IMR-90 (cell line): ENCODE measurements at regions not wholly inside any gene's neighbourhood (a gene's known extent, or its start where the extent isn't known, plus 50 kb on each side); places are given as distances from the start of the nearest gene placed in this dataset.
A peak's percentile ranks its signal among the peaks of the same experiment; 100 is the strongest.

Source experiments
- ATAC-seq: fragments of 200-7000 bp; cut with Tn5 transposase; 2 replicates; pipeline ENCODE4 v1.9.1; 2020; ENCODE audit warnings: low read depth, mild to moderate bottlenecking, moderate library complexity
- BruUV-seq: library from RNA; stranded (reverse); fragments of 400-500 nt; replicated peaks from 2 replicates; lab custom pipeline; 2021; lab: Mats Ljungman, UMichigan
- CTCF ChIA-PET: fragments of 300-600 bp; formaldehyde crosslinking; extraction: SDS; loops from one replicate; lab custom pipeline; 2021; ENCODE audit warnings: antibody characterized with exemption; lab: Yijun Ruan, JAX
- POLR2A ChIA-PET: fragments of 300-600 bp; sonication (Branson Sonifier 250); formaldehyde crosslinking; loops from one replicate; lab custom pipeline; 2022; ENCODE audit warnings: antibody characterized with exemption; ENCODE audit not compliant: unreplicated experiment; lab: Charles Lee
- DNase-seq: peaks from one replicate; pipeline ENCODE4 v3.0.0; 2013
- H2AFZ ChIP-seq: replicated peaks from 2 replicates; pipeline ENCODE3; 2013; ENCODE audit warnings: low read length, mild to moderate bottlenecking; ENCODE audit not compliant: poor library complexity
- H2AK5ac ChIP-seq: 2 replicates; pipeline ENCODE4 v1.6.1; 2013; ENCODE audit warnings: low read depth, low read length, inconsistent platforms
- H2AK9ac ChIP-seq: replicated peaks from 2 replicates; pipeline ENCODE3; 2013; ENCODE audit warnings: mild to moderate bottlenecking, low read depth, low read length, moderate library complexity; ENCODE audit not compliant: poor library complexity
- H2BK120ac ChIP-seq: 2 replicates; pipeline ENCODE4 v1.6.1; 2013; ENCODE audit warnings: low read depth, low read length, inconsistent platforms
- H2BK15ac ChIP-seq: 3 replicates; pipeline ENCODE4 v1.6.1; 2013; ENCODE audit warnings: low read depth, low read length, inconsistent platforms
- H2BK20ac ChIP-seq: 2 replicates; pipeline ENCODE4 v1.6.1; 2013; ENCODE audit warnings: low read depth, mild to moderate bottlenecking, inconsistent platforms, low read length, moderate library complexity
- H2BK5ac ChIP-seq: 2 replicates; pipeline ENCODE4 v1.6.1; 2013; ENCODE audit warnings: mild to moderate bottlenecking, low read depth, low read length, inconsistent platforms; ENCODE audit not compliant: poor library complexity, severe bottlenecking
- H3K14ac ChIP-seq: replicated peaks from 2 replicates; pipeline ENCODE4 v1.6.1; 2013; ENCODE audit warnings: low read depth, low read length, inconsistent platforms
- H3K18ac ChIP-seq: 2 replicates; pipeline ENCODE4 v1.6.1; 2013; ENCODE audit warnings: low read depth, low read length, control low read depth
- H3K23ac ChIP-seq: 2 replicates; pipeline ENCODE4 v1.6.1; 2013; ENCODE audit warnings: low read depth, low read length, inconsistent platforms
- H3K27ac ChIP-seq: 2 replicates; pipeline ENCODE4 v1.5.1; 2013; ENCODE audit warnings: mild to moderate bottlenecking, control low read depth, low read length; ENCODE audit not compliant: insufficient read depth
- H3K27me3 ChIP-seq: 2 replicates; pipeline ENCODE4 v1.6.1; 2013; ENCODE audit warnings: low read length; ENCODE audit not compliant: control insufficient read depth, insufficient read depth
- H3K36me3 ChIP-seq: 2 replicates; pipeline ENCODE4 v1.6.1; 2013; ENCODE audit warnings: low read length, mixed read lengths; ENCODE audit not compliant: control insufficient read depth, insufficient read depth
- H3K4ac ChIP-seq: 2 replicates; pipeline ENCODE4 v1.6.1; 2013; ENCODE audit warnings: low read depth, low read length, inconsistent platforms
- H3K4me1 ChIP-seq: 2 replicates; pipeline ENCODE4 v1.6.1; 2013; ENCODE audit warnings: low read length, mixed read lengths; ENCODE audit not compliant: control insufficient read depth, insufficient read depth
- H3K4me2 ChIP-seq: 2 replicates; pipeline ENCODE4 v1.6.1; 2013; ENCODE audit warnings: low read depth, mild to moderate bottlenecking, control low read depth, low read length, moderate library complexity
- H3K4me3 ChIP-seq: 2 replicates; pipeline ENCODE4 v1.5.1; 2013; ENCODE audit warnings: low read depth, mild to moderate bottlenecking, control low read depth, low read length, moderate library complexity; ENCODE audit not compliant: insufficient read depth
- H3K56ac ChIP-seq: 2 replicates; pipeline ENCODE4 v1.6.1; 2013; ENCODE audit warnings: low read length, inconsistent platforms; ENCODE audit not compliant: insufficient read depth; ENCODE audit errors: extremely low read depth
- H3K79me1 ChIP-seq, 2 experiments: 2 replicates each; pipeline ENCODE4 v1.6.1; 2013; ENCODE audit warnings: low read length in 2 of 2, inconsistent platforms in 1 of 2, low read depth in 1 of 2
- H3K9ac ChIP-seq: 2 replicates; pipeline ENCODE4 v1.6.1; 2013; ENCODE audit warnings: low read depth, low read length, control low read depth
- H3K9me1 ChIP-seq: 2 replicates; pipeline ENCODE4 v1.6.1; 2013; ENCODE audit warnings: low read length, inconsistent platforms; ENCODE audit not compliant: insufficient read depth
- H3K9me3 ChIP-seq: 2 replicates; pipeline ENCODE4 v1.6.1; 2013; ENCODE audit warnings: low read length; ENCODE audit not compliant: control insufficient read depth, insufficient read depth
- H4K20me1 ChIP-seq: 2 replicates; pipeline ENCODE4 v1.6.1; 2013; ENCODE audit warnings: low read length, inconsistent platforms; ENCODE audit not compliant: insufficient read depth
- H4K5ac ChIP-seq: 2 replicates; pipeline ENCODE4 v1.6.1; 2013; ENCODE audit warnings: mild to moderate bottlenecking, low read depth, low read length, control low read depth
- H4K8ac ChIP-seq, 2 experiments: 2 replicates each; pipeline ENCODE4 v1.6.1; 2013; ENCODE audit warnings: low read depth in 2 of 2, low read length in 2 of 2, control low read depth in 1 of 2, inconsistent platforms in 1 of 2
- H4K91ac ChIP-seq: 2 replicates; pipeline ENCODE4 v1.6.1; 2013; ENCODE audit warnings: low read depth, low read length, inconsistent platforms; ENCODE audit not compliant: insufficient read depth
- ELK1 ChIP-seq: fragments of 150-350 bp; IDR thresholded peaks from 2 replicates; pipeline ENCODE4 v1.6.1; 2016; ENCODE audit warnings: low read depth, mild to moderate bottlenecking, low read length, moderate library complexity, borderline replicate concordance
- MXI1 ChIP-seq: IDR thresholded peaks from 2 replicates; pipeline ENCODE4 v1.6.1; 2012; ENCODE audit warnings: low read depth, mild to moderate bottlenecking, low read length, moderate library complexity, borderline replicate concordance
- RFX5 ChIP-seq: IDR thresholded peaks from 2 replicates; pipeline ENCODE4 v1.8.0; 2012; ENCODE audit warnings: low read depth, mild to moderate bottlenecking, low read length, moderate library complexity
- WGBS, 2 experiments: methylation state at CpG; one replicate each; pipeline versions ENCODE4 v1.1.5 to v1.1.7; 2013; ENCODE audit warnings: missing lambda C conversion rate in 2 of 2; ENCODE audit not compliant: insufficient read length in 1 of 2; ENCODE audit errors: extremely low coverage in 2 of 2; 5-methylcytosine and 5-hydroxymethylcytosine counted together
- dilution Hi-C: fragments of 300-500 bp; cut with HindIII; formaldehyde crosslinking; loops from one replicate; pipeline ENCODE4 v1.14.3; 2018; ENCODE audit warnings: low sequenced_read_pairs; ENCODE audit not compliant: unreplicated experiment
- in situ Hi-C: fragments of 300-500 bp; cut with MboI; formaldehyde crosslinking; loops from 3 replicates; pipeline ENCODE4 v1.14.3; 2019; ENCODE audit warnings: low sequenced_read_pairs, inconsistent platforms, mixed read lengths
- intact Hi-C: fragments of 100-400 bp; cut with micrococcal nuclease; formaldehyde crosslinking; loops from 2 replicates; pipeline ENCODE4 v1.10.0; 2022

DNA sequence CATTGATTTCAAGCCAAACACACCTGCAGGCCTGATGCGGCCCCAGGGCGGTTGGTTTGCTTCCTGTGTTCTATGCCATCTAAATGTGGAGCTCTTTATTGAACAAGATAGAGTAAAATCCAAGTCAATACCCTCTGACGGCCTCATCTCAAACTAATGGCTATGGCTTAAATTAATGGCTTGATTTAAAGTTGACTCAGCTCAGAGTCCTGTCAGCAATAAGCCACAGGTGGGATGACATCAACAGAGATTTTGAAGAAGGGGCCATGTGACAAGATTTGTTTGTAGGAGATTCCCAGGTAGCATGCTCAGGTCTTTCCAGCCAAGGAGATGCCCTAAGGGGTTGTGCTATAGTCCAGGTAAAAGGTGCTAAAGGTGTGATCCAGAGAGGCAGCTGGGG, 66.7 kb upstream of the ZNF32 start:
- H3K4me1 ChIP-seq, result no peaks in the 10 kb centered on the region
- intact Hi-C loops (no loop called here), dilution Hi-C loops (no loop called here), in situ Hi-C loops (no loop called here)
- H4K8ac ChIP-seq, result no peak overlapping the region
- H3K27ac ChIP-seq, result no peak overlapping the region
- H3K9me1 ChIP-seq, result 0 out of 2 replicates have a peak, but pooled peaks cover 3% of the 10 kb centered on the region
- no peak overlapping the region for H2BK5ac ChIP-seq
- POLR2A ChIA-PET, result no interaction called here
- ATAC-seq (no peak), DNase-seq (no peak)
- H2AFZ ChIP-seq, result peak overlapping the region; percentile 53
- H2BK120ac ChIP-seq, result no peak overlapping the region
- no peak overlapping the region for H4K5ac ChIP-seq
- TF ChIP-seq MXI1 (no peak), RFX5 (no peak), ELK1 (no peak)
- CTCF ChIA-PET, result no interaction called here
- BruUV-seq, result no TSS peak
- H3K56ac ChIP-seq, result no peak overlapping the region
- H2AK9ac ChIP-seq, result no peak overlapping the region
- no peak overlapping the region for H3K4me2 ChIP-seq
- H3K9me3 ChIP-seq, result no peaks in the 10 kb centered on the region
- no peak overlapping the region for H3K4me3 ChIP-seq
- H3K36me3 ChIP-seq, result no peaks in the 10 kb centered on the region
- H3K79me1 ChIP-seq, result no peaks in the 10 kb centered on the region
- no CpG with 5 or more reads among the region's 3 CpGs for WGBS, 2 experiments
- no peak overlapping the region for H3K18ac ChIP-seq
- no peak overlapping the region for H4K91ac ChIP-seq
- no peak overlapping the region for H3K9ac ChIP-seq
- no peak overlapping the region for H2BK20ac ChIP-seq
- no peak overlapping the region for H3K23ac ChIP-seq
- H4K20me1 ChIP-seq, result no peaks in the 10 kb centered on the region
- no peak overlapping the region for H2BK15ac ChIP-seq
- peaks cover 5% of the 10 kb centered on the region; the same call in 1 of the 2 replicates for H3K27me3 ChIP-seq
- H3K14ac ChIP-seq, result no peak overlapping the region
- no peak overlapping the region for H2AK5ac ChIP-seq
- no peak overlapping the region for H3K4ac ChIP-seq
